GM12891 (cell line): ENCODE measurements at regions not wholly inside any gene's neighbourhood (a gene's known extent, or its start where the extent isn't known, plus 50 kb on each side); places are given as distances from the start of the nearest gene placed in this dataset.

Experiments
- DNase-seq: peaks from one replicate; pipeline ENCODE4 v3.0.0; 2011; ENCODE audit warnings: low spot score; ENCODE audit not compliant: insufficient read length
- FAIRE-seq: peaks from 2 replicates; lab custom pipeline; 2011; peaks lifted over from hg19 to GRCh38; lab: Jason Lieb, UNC
- PAX5 ChIP-seq: IDR thresholded peaks from 2 replicates; pipeline ENCODE4 v1.6.1; 2011; ENCODE audit warnings: low read length, moderate library complexity, mild to moderate bottlenecking; ENCODE audit not compliant: insufficient read depth, severe bottlenecking
- POLR2A ChIP-seq: IDR thresholded peaks from 2 replicates; pipeline ENCODE4 v1.6.1; 2011; ENCODE audit warnings: low read depth, low read length, control low read depth
- POLR2AphosphoS5 ChIP-seq: IDR thresholded peaks from 2 replicates; pipeline ENCODE4 v1.6.1; 2011; ENCODE audit warnings: low read depth, low read length, control low read depth
- POU2F2 ChIP-seq: IDR thresholded peaks from 2 replicates; pipeline ENCODE4 v1.6.1; 2011; ENCODE audit warnings: low read depth, mild to moderate bottlenecking, control low read depth, low read length, moderate library complexity
- SPI1 ChIP-seq: IDR thresholded peaks from 2 replicates; pipeline ENCODE4 v1.6.1; 2011; ENCODE audit warnings: low read depth, low read length, control low read depth
- TAF1 ChIP-seq: IDR thresholded peaks from 2 replicates; pipeline ENCODE4 v1.6.1; 2011; ENCODE audit warnings: low read depth, low read length, control low read depth

DNA sequence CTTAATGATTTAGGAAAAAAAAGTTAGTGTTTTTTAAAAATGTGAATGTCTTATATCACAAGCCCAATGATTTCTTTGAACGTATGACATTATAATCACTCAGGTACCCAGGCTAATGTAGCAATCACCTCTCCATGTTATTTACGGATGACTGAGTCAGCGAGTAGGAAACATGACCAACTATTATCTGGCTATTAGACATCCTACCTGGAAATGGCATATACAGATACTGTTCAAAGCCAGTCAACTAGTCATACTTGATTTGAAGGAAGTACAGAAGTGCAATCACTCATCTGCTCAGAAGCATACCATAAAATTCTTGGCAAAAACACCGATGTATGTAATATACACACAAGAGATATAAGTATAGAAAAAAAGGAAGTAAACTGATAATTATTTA is 732.5 kb downstream of the ARAP2 start:
- TF ChIP-seq SPI1 (no peak), PAX5 (no peak), POLR2AphosphoS5 (no peak), POLR2A (no peak)
- FAIRE-seq (no peak), DNase-seq (no peak)

DNA sequence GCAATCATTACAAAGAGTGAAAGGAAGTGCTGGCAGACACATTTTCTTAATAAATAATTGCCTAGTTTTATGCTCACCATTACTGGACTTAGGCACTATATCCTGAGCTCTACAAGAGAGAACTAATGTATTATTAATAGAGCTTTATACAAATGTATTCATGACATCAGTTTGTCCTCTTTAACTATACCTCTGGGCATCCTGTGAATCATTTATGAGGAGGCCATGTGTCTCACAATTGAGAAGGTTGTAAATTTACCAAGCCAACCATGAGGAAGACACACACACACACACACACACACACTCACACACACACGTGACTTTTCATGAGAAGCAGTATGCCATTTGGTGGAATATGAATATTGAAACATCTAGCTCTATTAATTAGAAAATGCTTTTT is 728.2 kb downstream of the ARAP2 start:
- TF ChIP-seq TAF1 (no peak), POU2F2 (no peak), POLR2AphosphoS5 (no peak), POLR2A (no peak), PAX5 (no peak), SPI1 (no peak)
- DNase-seq (no peak), FAIRE-seq (no peak)

DNA sequence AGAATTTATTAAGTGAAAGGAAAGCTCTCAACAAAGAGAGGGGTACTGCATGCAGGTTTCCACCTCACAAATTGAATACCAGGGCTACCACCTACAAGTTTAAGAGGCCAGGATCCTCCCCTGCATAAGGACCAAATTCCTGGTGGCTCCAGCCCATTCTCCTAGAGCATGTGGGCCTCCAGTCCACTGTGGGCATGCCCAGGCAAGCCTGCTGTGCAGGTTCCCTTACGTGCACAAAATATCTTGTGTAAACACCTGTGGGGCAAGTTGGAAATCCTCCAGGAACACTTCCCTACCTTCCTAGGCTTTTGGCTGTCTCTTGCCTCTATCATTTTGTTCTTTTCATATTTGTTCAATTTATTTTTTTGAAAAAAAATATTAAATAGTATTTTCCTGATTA is 724.3 kb downstream of the ARAP2 start:
- no peak for DNase-seq
- FAIRE-seq, result no peak
- TF ChIP-seq POLR2AphosphoS5 (no peak), PAX5 (no peak), SPI1 (no peak), POLR2A (no peak), TAF1 (no peak), POU2F2 (no peak)

DNA sequence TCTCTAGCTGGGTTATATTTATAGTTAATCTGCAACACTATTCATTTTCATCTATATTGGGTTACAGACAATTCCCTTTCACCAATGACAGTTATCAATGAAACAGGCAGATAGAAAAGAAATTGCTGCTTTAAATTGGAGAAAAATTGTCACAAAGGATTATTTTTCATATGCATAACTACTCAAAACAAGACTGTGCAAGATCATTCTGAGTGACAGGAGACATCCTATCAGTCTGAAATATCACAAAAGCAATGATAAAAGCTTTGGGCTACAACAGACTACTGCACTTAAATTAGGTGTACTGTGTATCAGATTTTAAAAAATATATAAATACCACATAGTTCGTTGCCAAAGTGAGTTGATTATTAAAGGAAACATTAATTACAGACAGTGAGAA is 722.6 kb downstream of the ARAP2 start:
- DNase-seq, result no peak
- TF ChIP-seq PAX5 (no peak), POLR2AphosphoS5 (no peak), POLR2A (no peak), TAF1 (no peak), SPI1 (no peak), POU2F2 (no peak)
- no peak for FAIRE-seq

DNA sequence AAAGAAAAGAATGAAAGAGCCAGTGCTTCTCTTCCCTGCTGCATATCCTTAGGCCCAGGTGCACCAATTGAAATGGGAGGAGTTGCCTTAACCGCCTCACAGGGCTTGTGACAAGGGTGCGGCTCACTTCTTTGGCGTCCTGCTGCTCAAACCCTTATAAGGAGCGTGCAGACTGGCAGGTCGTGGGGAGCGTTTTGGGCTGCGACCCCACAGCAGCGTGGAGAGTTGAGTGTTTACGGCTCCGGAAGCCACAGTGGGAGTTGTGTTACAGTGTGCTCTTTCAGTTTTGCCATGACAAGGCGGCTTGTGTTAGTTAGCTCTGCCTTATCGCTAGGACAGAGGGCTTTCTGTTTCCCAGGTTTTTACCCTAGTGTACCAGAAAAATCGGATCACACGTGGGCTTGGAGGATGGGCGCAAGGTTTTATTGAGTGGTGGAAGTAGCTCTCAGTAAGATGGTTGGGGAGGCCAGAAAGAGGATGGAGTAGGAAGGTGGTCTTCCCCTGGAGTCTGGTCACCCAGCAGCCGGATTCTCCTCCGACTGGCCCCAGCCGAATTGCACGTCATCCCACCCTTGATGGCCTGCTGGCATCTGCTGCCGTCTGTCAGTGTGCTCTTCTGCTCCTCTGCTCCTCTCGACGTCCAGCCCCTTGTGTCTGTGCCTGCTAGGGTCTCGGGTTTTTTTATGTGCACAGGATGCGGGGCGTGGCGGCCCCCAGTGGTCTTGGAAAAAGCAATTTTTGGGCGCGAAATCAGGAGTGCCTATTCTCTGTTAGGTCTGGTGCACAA is 718.9 kb downstream of the ARAP2 start:
- FAIRE-seq (no peak), DNase-seq (no peak)
- no peak for TF ChIP-seq POU2F2
- no peak for TF ChIP-seq SPI1
- no peak for TF ChIP-seq POLR2AphosphoS5
- TF ChIP-seq TAF1, result no peak
- TF ChIP-seq PAX5, result no peak
- TF ChIP-seq POLR2A, result no peak

DNA sequence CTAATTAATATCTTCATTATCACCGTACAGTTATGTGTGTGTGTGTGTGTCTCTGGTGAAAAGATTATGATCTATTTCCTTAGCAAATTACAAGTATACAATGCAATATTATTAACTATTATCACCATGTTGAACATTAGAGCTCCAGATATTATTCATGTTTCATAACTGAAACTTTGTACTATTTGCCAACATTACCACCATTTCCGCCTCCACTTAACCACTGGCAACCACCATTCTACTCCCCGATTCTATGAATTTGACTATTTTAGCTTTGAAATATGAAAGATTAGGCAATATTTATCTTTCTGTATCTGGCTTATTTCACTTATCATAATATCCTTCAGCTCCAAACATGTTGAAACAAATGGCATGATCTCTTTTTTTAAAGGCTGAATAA is 717.9 kb downstream of the ARAP2 start:
- TF ChIP-seq POU2F2 (no peak), TAF1 (no peak), PAX5 (no peak), SPI1 (no peak), POLR2AphosphoS5 (no peak), POLR2A (no peak)
- DNase-seq (no peak), FAIRE-seq (no peak)

DNA sequence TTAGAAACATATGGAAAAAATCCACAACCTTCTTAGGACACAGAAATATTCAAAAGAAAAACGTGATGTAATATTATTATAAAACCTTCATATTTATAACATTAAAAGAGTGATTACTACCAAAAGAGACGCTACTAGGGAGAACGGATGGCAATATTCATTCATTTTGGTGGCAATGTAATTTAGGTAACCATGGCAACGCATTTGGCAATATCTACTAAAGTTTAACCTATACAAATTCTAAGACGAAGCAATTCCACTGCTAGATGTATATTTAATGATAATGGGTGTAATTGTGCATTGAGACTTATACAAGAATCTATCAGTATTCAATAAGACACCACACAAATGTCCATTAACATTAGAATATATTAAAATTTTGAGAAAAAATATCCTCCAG is 709.4 kb downstream of the ARAP2 start:
- TF ChIP-seq PAX5 (no peak), TAF1 (no peak)
- FAIRE-seq, result no peak

DNA sequence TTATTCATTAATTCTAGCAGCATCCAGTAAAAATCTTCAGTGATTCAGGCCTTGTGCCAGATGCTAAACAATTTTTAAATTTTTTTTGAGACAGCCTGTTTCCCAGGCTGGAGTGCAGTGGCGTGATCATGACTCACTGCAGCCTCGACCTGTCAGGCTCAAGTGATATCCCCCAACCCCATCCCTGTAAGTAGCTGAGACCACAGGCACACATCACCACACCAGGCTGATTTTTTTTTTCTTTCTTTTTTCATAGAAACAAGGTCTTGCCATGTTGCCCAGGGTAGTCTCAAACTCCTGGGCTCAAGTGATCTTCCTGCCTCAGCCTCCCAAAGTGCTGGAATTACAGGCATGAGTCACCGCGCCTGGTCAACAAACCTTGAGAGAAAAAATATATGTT is 705.5 kb downstream of the ARAP2 start:
- TF ChIP-seq POLR2A (no peak), POLR2AphosphoS5 (no peak), SPI1 (no peak), POU2F2 (no peak), PAX5 (no peak), TAF1 (no peak)
- FAIRE-seq, result no peak
- DNase-seq, result no peak

More for the DNA sequence above, 709.4 kb downstream of the ARAP2 start:
- DNase-seq, result no peak

DNA sequence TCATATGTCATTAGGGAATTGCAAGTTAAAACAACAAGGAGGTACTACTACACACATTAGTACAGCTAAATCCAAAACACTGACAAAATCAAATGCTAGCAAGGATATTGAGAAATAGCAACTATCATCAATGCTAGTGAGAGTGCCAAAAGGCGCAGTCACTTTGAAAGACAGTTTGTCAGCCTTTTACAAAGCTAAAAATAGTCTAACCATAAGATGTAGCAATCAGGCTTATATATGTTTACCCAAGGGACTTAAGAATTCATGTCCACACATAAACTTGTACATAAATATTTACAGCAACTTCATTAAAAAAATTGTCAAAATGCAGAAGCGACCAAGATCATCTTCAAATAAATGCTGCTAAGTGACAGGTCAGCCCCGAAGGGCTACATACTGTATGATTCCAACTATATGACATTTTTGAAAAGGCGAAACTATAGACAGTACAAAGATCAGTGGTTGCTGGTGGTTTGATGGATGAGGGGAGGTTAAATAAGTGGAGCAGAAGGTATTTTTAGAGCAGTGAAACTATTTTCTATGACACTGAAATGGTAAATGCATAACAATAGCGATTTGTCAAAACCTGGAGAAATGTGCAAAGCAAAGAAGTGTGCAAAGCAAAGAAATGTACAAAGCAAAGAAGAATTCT is 704.8 kb downstream of the ARAP2 start:
- TF ChIP-seq POLR2A, result no peak
- TF ChIP-seq TAF1, result no peak
- no peak for TF ChIP-seq POU2F2
- no peak for TF ChIP-seq POLR2AphosphoS5
- TF ChIP-seq PAX5, result no peak
- TF ChIP-seq SPI1, result no peak
- no peak for DNase-seq
- FAIRE-seq, result no peak

DNA sequence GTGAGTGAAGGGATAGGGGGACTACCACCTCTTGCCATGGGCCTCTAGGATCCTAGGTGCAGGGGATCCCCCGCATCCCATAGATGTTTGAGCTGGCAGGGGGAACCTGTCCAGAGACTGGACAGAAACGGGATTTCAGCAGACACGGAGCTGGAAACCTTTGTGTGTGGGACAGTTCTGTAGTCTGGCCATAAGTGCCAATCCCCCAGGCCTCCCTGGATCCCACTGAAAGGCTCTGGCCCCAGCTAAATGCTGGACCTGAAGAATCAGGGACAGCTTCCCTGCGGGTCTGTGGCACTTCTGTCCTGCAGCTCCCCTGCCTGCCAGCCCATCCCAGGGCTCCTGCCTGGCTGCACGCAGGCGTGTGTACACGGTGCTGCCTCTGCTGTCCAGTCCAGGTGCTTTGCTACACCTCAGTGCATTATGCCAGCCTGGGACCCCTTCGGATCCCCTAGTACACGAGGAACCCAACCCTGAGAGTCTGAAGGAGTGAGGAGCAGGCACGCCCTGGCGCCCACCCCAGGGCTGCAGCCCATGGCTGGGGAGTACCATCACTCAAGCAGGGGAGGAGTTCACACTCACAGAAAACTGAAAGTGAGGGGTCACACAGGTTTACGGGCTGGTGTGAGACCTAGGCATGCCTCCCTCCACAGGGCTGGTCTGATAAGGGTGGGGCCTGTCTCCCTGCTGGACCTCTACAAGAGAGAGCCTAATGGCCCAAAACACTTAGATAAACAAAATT is 703.0 kb downstream of the ARAP2 start:
- TF ChIP-seq PAX5 (no peak), SPI1 (no peak), TAF1 (no peak), POLR2A (no peak), POLR2AphosphoS5 (no peak), POU2F2 (no peak)
- DNase-seq (no peak), FAIRE-seq (no peak)

DNA sequence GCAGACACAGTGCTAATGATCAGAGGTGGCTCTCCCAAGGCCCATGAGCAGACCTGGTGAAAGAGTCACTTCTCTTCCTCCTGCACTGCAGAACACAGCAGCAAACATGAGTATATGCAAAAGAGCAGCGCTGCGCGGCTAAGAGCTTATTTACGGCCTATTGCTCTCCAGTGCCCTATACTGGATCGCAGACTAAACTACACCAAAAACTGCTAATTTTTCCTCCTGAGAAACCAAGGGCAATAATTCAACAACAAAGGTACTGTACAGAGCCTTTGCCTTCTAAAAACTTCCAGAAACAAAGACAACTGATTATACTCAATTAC is 702.5 kb downstream of the ARAP2 start:
- no peak for FAIRE-seq
- TF ChIP-seq POLR2AphosphoS5 (no peak), SPI1 (no peak), PAX5 (no peak), POU2F2 (no peak)
- DNase-seq, result no peak
